ENCODE measurements at regions not wholly inside any gene's neighbourhood (a gene's known extent, or its start where the extent isn't known, plus 50 kb on each side); places are given as distances from the start of the nearest gene placed in this dataset.

- DNase-seq: no peak
Measured at GRCh38 chr16:86039606-86040005, 140.6 kb downstream of the IRF8 start.

GRCh38 chr16:86040496-86040895 lies 141.5 kb downstream of the IRF8 start:
- no peak for DNase-seq

DNA sequence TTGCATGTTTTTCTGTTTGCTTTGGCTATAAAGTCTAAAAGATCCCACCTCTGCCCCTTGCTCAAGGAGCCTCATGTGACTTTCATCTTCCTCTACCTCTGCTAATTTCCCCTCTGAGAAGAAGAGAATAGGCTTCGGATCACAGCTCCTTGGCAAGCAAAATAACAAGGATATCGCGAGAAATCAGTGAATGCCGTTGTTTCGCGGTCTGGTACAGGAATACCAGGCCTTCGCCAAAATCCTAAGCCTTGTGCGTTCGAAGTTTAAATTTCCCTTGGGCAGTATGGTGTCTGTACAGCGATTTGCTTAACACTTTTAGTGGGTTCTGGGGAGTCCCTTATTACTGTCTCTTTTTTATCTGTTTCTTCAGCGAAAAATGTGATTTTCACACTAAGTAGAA lies 142.3 kb downstream of the IRF8 start:
- DNase-seq: no peak

DNA sequence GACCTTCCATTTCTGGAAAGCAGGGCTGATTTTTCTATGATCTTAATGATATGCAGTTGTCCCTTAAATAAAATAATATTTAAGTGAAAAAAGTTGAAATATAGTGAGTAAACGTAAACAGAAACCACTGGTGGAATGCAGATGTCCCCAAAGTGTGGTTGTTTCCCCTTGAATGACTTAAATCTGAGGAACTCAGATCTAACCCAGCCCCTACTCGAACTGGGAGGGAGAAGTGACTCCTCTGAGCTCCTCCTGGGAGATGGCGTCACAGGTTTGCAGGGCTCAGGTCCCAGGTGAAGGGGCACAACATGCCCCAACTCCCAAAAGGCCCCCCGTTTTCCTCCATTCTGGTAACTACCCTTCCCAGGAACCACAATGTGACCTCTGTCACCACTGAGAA lies 142.8 kb downstream of the IRF8 start:
- no peak for DNase-seq

DNA sequence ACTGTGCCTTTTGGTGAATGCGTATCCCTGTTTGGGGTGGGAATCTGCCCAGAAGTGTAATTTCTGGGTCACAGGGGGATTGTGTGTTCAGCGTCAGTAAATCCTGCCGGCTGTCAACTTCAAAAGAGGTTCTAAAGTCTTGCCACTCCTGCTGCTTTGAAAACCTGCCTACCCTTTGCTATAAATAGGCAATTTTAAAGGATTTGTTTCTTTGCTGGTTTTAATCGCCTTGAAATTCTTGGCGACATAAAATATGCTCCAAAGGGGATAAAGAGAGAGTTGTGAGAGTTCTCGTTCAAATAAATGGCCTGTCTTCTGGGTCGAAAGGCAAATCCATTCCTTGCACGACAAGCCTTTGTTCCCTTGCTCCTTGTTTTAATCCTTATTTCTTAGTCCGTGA lies 143.4 kb downstream of the IRF8 start:
- DNase-seq: no peak

DNA sequence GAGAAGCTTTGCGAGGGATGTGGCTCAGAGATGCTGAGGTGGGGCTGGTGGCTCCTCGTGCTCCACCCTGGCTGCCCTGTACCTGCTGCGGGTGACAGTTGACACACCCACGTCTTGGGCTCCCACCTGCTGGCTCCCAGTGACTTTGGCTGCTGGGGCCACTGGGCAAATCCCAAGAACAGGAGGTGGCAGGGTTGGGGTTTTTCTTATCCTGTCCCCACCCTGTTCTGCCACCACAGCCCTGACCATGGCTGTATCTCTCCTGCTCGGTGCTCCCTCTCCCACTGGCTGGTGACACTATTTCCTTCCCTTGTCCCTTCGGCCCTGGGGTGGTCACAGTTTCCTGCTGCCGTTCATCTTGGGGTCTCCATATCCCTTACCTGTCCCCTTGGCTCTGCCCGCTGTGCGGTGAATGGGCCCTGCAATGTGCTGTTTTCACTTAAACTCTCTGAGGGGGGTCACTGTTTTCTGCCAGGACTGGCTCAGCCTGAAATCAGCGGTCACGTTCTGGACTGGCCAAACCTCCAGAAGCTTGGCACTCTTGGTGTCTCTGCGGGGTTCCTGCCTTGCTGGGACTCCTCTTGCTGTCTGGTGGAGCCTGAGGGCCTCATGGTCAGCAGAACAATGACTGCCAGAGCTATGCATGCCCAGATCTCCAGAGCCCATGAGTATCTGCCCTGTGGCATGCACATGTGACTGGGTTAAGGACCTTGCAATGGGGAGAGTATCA lies 144.2 kb downstream of the IRF8 start:
- DNase-seq: no peak

DNA sequence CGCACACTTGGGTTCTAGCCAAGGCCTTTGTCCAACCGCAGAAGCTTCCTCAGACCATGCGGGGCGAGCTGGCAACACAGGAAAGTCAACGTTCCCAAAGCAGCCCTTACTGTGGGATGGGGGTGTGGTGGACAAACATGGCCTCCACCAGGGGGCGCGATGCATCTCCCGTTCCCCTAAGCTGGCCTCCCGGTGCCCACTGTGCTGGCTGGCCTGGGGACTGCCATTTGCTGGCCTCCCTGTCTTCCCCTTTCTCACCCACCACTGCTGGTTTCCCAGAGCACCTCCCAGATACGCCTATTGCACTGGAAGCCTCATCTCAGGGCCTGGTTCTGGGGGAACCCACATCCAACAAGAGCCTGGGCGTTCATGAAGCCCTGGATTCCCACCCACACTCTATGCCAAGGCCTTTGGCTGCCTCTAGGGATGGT lies 145.3 kb downstream of the IRF8 start:
- DNase-seq: no peak

DNA sequence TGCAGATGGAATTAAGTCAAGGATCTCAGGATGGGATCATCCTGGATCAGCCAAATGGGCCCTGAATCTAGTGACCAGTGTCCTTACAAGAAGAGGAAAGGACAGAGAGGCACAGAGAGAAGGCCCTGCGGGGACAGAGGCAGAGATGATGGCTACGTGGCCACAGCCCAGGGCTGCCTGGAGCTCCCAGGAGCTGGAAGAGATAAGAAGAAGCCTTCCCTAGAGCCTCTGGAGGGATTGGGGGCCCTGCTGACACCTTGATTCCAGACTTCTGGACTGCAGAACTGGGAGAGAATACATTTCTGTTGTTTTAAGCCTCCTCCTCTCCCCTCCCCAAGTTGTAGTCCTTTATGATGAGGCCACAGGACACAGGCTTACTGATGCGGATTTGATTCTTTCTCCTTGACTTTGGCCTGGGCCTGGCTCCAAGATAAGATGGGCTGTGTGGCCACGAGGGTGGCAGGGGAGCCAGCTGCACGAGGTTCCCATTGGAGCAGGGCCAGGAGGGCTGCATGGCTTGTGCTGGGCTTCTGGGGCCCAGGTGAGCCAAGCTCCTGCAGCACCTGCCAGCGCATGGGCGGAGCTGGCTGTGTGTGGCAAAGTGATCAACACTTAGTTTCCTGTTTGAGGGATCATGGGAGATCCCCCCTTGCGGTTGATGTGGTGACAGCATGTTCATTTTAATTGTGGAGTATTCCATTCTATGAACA lies 146.1 kb downstream of the IRF8 start:
- DNase-seq: no peak

GRCh38 chr16:86045591-86045971 lies 146.6 kb downstream of the IRF8 start:
- no peak for DNase-seq

DNA sequence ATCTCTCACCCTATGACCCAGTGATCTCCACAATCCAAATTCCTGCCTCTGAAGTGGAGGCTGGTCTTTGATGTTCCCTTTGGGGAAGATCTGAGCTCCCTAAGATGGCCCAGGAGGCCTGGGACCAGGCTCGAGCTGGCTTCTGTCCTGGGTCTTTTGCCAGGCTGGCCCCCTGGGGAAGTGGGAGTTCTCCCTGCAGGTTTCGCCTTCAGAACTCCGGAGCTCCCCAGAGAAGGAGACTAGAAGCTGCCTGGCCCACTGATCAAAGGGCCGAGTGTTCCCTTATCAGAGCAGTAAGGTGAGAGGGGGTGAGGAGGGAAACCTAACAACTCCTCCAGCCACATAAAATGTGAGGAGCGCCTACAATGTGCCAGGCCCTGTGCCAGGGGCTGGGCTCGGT lies 147.1 kb downstream of the IRF8 start:
- no peak for DNase-seq

- DNase-seq: no peak
Measured at GRCh38 chr16:86046667-86047270, 147.8 kb downstream of the IRF8 start.

DNA sequence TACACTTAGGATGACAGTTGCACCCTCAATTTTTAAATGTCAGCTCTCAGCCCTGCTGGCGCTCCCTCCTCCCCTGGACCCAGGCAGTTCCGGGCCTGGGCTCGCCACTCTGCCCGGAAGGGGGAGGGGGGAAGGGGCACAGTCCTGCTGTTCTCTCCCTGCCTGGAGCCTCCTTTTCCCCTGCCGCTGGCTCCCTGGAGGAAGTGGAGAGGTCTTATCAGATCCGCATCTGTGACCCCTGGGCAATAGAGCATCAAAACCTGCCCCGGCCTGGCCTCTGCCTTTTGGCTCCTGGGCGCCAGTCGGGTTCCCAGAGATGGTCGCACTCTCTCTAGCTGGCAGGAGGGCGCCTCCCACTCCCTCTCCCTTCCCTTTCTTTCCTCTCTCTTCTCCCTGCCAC lies 149.3 kb downstream of the IRF8 start:
- no peak for DNase-seq

- no peak for DNase-seq
Measured at GRCh38 chr16:86048882-86049585, 150.1 kb downstream of the IRF8 start.

- no peak for DNase-seq
Measured at GRCh38 chr16:86049641-86050040, 150.7 kb downstream of the IRF8 start.

DNA sequence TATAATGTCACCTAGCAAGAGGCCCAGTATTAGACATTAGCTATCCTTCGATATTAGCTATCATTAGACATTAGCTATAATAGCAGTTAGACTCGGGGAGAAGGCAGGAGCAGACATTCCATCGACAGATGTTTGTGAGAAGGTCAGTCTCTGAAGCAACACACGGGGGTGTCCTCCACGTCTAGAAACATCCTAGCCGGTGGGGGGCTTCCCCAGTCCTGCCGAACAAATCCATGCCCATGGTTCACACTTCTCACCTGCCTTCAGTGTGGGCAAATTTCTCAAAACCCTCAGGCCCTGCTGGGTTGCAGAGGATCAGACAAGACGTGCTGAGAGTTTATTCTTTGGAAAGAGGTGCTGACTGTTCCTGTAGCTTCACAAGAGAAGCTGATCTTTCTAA lies 151.1 kb downstream of the IRF8 start:
- DNase-seq: no peak

DNA sequence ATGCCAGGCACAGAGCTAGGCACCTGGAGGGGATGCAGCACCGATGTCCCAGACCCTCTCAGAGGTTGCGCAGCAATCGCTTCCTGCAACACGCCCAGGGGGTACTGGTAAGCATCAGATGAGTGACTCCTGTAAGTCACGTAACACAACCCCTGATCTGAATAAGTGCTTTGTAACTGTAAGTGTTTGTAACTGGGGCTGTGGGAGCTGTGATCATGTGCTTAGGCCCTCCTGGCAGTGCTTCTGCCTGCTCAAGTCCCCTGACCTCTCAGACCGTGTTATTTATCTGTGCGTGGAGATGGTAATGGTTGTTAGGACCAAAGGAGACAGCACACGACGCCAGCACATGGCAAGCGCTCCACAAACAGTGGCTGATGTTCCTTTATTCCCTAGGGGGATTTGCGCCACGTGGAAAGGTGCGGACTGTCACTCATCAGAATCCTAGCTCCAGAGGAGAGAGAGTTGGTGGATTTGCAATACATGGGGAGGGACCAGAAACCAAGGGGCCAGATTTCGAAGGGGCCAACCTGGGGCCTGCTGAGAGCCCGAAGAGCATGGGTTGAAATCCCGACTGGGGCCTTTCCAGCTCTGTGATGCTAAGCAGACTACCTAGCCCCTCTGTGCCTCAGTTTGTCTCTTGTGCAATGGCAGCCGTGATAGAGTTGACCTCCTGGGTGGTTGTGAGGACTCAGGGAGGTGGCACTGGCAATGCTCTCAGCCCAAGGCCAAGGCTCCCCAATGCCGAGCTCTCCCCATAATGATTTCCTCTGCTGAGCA lies 151.8 kb downstream of the IRF8 start:
- DNase-seq: no peak

DNA sequence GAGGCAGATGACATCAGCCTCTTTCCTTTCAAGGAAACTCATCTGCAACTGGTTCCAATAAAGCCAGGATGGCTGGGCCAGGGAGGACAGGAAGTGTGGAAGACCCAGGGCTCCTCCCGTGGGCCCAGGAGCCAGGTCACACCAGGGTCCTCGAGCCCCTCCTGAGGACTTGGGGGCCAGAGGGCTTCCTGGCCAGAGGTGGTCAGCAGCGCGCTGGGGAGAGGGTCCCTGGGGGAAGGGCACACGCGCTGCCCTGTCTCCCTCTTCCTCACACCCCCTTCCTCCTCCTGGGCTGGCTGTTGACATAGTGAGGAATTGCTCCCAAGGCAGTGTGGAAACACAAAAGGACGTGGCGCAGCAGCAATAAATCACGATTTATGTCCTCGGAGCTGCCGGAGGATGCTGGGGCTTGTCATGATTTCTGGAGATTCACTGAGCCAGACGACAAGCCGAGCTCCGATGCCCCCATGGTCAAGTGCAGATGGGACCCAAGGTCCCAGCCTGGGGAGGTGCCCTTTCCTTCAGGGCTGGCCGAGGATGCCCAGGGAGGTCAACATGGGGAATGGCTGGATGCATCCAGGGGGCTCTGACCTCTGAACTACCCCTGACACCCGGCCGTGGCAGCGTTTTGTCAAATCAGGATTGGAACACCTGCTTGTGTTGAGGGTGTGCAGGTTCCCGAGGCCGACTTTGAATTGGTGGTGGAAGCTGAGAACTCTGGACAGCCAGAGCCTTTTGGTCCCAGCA lies 152.6 kb downstream of the IRF8 start:
- DNase-seq: peak in 2 of 3 donors; percentile 54 to 82

- DNase-seq: no peak
Measured at GRCh38 chr16:86052115-86052670, 153.2 kb downstream of the IRF8 start.

GRCh38 chr16:86052926-86053325 lies 154.0 kb downstream of the IRF8 start:
- DNase-seq: no peak

All from muscle of back (tissue), 3 donors.